AG20443 (cell line): ENCODE measurements at regions not wholly inside any gene's neighbourhood (a gene's known extent, or its start where the extent isn't known, plus 50 kb on each side); places are given as distances from the start of the nearest gene placed in this dataset.
"Not testable (repeated sequence)": the region's sequence is repeated elsewhere in the genome, so short reads cannot be mapped to it uniquely, and the experiment has no call there.

Source experiments
- DNase-seq: peaks from one replicate; pipeline ENCODE4 v3.0.0; 2012; ENCODE audit warnings: low spot score, mixed read lengths

DNA sequence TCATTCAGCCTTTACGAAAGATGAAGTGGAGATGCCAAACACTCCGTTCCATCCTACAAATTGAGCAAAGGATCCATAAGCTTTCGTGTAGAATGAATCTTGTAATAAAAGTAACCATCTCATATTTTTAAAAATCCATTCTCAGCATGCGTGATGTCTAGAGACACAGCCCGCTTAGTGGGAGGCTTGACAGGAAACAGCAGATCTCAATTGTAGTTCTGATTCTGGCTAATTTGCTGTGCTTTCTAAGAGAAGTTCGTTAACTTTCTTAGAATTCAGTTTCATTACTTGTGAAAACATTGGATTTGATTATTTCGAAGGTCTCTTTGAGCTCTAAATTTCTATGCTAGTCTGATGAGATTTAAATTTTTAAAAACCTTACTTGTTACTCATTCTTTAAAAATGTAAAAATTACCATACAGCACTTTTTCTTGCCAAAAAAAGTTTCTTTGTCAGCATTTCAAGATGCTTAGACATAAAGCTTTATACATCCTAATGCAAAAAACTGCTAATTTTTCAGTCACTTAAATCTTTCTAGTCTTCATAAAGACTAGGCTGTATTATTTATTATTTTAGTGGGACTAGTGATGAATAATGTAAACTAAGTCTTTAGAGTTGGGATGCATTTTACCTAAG is 66.9 kb upstream of the NEIL3 start:
- DNase-seq, result no peak

- peak; percentile 38 for DNase-seq
Observed at GRCh38 chr4:177246641-177247584, 62.8 kb upstream of the NEIL3 start.

DNA sequence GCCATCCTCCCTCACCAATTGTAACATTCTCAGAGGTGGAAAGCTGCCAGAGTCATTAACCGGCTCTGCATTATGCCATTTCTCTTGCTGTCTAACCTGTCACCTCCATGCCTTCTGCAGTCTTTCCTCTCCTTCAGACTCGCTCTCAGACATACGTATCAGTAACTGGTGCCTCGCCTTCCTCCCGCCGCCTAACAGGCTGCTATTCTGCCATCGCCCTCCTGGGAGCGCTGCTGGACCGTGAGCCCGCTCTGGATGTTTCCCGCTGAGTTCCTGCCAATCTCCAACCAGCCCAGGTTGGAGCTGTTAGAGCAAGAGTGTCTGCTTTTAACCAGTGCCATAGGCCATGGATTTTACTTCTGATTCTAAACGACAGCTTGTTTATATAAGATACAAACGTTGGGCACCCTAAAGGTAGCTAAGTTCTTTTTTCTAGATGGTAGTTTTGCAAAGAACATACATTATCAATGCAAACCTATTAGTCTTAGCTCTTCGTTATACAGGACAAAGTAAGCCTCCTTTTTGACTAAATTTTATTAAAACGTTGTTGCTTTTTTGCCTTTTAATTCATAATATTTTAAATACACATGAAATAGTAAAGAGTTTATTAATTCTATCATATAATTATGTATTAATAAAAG is 59.5 kb upstream of the NEIL3 start:
- DNase-seq, result peak; percentile 82

DNA sequence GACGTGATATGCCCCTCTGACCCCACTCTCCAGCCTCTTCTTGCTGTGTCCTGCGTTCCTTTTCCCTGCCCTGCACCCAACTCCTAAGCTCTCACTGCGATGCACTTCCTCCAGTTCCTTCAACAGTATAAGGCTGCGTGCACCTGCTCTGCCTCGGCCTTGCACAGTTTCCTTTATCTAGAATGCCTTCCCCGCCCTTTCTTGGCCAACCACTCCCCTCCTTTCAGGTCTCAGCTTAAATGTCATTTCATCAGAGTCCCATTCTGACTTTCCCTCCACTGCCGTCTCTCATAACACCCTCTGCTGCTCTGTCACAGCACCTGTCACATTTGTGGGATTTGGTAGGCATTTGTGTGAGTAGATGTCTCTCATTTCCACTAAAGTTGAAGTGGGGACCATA is 58.4 kb upstream of the NEIL3 start:
- DNase-seq, result no peak

DNA sequence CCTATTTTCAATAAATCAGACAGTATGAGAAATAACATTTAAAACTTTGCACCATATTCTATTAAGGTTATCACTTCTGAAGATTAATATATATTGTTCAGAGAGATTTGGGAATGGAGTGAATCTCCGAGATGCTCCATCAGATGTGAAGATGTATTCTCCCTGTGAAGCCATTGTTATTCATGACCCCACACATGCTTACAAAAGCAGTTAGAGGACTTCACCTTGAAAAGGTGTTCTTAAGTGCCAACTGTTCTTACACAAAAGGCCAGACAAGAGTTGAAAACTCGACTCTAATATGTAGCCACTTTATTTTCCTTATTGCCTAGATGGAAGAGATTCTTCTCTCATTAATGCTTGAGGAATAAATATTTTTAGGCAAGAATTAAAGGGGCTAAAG is 54.3 kb upstream of the NEIL3 start:
- DNase-seq, result no peak

GRCh38 chr4:177256950-177257349 is 52.7 kb upstream of the NEIL3 start:
- no peak for DNase-seq

DNA sequence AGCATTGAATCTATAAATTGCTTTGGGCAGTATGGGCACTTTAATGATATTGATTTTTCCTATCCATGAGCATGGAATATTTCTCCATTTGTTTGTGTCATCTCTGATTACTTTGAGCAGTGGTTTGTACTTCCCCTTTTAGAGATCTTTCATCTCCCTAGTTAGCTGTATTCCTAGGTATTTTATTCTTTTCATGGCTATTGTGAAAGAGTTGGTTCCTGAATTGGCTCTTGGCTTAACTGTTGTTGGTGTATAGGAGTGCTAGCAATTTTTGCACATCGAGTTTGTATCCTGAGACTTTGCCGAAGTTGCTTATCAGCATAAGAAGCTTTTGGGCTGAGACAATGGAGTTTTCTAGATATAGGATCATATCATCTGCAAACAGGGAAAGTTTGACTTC is 50.2 kb upstream of the NEIL3 start:
- not testable (repeated sequence) for DNase-seq
